ENCODE measurements at regions not wholly inside any gene's neighbourhood (a gene's known extent, or its start where the extent isn't known, plus 50 kb on each side); places are given as distances from the start of the nearest gene placed in this dataset.

DNA sequence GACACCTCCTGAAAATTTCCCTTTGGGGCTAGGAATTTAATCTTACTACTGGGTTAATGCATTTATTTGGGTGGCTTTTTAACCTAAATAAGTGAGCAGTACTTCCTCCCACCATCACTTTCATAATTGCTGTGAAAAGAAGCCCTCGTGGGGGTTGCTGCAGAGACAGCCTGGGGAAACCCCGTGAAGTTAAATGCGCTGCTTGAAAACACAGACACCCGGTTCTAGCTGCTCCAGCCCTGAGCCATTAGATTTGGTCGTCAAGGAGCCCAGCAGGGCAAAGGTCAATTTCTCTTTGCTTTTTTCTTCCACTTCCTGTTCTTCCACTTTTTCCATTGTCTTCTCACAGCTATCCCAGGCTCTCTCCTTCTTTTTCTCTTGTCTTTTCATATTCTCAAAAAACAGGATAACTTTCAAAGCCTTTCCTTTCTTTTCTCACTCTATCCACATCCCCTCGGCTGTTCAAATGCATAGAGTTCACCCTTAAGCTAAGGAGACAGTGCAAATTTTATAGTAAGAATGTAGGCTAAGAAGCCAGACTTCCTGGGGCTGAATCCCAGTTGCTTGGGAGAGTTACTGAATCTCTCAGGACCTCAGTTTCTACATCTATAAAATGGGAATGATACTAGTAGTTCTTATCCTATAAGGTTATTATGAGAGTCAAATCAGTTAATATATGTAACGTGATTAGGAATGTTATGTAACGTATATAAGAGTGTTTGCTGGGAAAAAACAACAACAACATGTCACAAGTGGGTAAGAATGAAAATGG, 91.5 kb upstream of the ZNF827 start:
- TF ChIP-seq, protein P1, sequence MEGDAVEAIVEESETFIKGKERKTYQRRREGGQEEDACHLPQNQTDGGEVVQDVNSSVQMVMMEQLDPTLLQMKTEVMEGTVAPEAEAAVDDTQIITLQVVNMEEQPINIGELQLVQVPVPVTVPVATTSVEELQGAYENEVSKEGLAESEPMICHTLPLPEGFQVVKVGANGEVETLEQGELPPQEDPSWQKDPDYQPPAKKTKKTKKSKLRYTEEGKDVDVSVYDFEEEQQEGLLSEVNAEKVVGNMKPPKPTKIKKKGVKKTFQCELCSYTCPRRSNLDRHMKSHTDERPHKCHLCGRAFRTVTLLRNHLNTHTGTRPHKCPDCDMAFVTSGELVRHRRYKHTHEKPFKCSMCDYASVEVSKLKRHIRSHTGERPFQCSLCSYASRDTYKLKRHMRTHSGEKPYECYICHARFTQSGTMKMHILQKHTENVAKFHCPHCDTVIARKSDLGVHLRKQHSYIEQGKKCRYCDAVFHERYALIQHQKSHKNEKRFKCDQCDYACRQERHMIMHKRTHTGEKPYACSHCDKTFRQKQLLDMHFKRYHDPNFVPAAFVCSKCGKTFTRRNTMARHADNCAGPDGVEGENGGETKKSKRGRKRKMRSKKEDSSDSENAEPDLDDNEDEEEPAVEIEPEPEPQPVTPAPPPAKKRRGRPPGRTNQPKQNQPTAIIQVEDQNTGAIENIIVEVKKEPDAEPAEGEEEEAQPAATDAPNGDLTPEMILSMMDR (IDR thresholded peaks at IDR 0.05): no peak
- TF ChIP-seq POLR2A (IDR thresholded peaks at IDR 0.05): no peak
